HepG2 (cell line): ENCODE measurements at regions not wholly inside any gene's neighbourhood (a gene's known extent, or its start where the extent isn't known, plus 50 kb on each side); places are given as distances from the start of the nearest gene placed in this dataset.

Experiments
- ATF1 ChIP-seq: IDR thresholded peaks from 2 replicates; pipeline ENCODE4 v1.6.1; 2016; ENCODE audit warnings: mild to moderate bottlenecking, control low read depth
- CBX1 ChIP-seq: IDR thresholded peaks from one replicate; pipeline ENCODE4 v1.6.1; 2016; ENCODE audit warnings: antibody characterized with exemption, low read depth
- CTCF ChIP-seq: sonication (generic); formaldehyde crosslinking; IDR thresholded peaks from 2 replicates; pipeline ENCODE4 v1.5.0; 2020; ENCODE audit warnings: mild to moderate bottlenecking, missing genetic modification reagents, moderate library complexity
- JUND ChIP-seq: sonication (generic); formaldehyde crosslinking; IDR thresholded peaks from 2 replicates; pipeline ENCODE4 v1.8.0; 2022; ENCODE audit warnings: mild to moderate bottlenecking, missing genetic modification reagents
- PATZ1 ChIP-seq: sonication (generic); formaldehyde crosslinking; IDR thresholded peaks from 2 replicates; pipeline ENCODE4 v1.4.0; 2020; ENCODE audit warnings: missing genetic modification reagents
- SNAPC5 ChIP-seq: sonication (generic); formaldehyde crosslinking; IDR thresholded peaks from 2 replicates; pipeline ENCODE4 v1.8.1; 2023; ENCODE audit warnings: mild to moderate bottlenecking, missing genetic modification reagents, borderline replicate concordance
- SUZ12 ChIP-seq: fragments of 150-350 bp; IDR thresholded peaks from 2 replicates; pipeline ENCODE4 v1.6.1; 2014; ENCODE audit warnings: low read depth, low read length
- ZNF337 ChIP-seq: sonication (generic); formaldehyde crosslinking; IDR thresholded peaks from 2 replicates; pipeline ENCODE4 v1.5.1; 2020; ENCODE audit warnings: missing genetic modification reagents, low read depth, mild to moderate bottlenecking, borderline replicate concordance
- ZNF580 ChIP-seq: IDR thresholded peaks from 2 replicates; pipeline ENCODE4 v1.6.1; 2016; ENCODE audit warnings: low read depth, borderline replicate concordance

- TF ChIP-seq CBX1: no peak
- TF ChIP-seq ZNF337 (CRISPR knock-in tag): no peak
- TF ChIP-seq SNAPC5 (CRISPR knock-in tag): no peak
- TF ChIP-seq CTCF (CRISPR knock-in tag): no peak
- TF ChIP-seq PATZ1 (CRISPR knock-in tag): no peak
- TF ChIP-seq JUND (CRISPR knock-in tag): no peak
- TF ChIP-seq ATF1: no peak
- no peak for TF ChIP-seq SUZ12
- TF ChIP-seq ZNF580 (CRISPR knock-in tag): no peak
Observed at GRCh38 chr21:32956061-32956656, 69.6 kb upstream of the OLIG2 start.
